Right renal cortex interstitium (tissue), 3 donors: ENCODE measurements at regions not wholly inside any gene's neighbourhood (a gene's known extent, or its start where the extent isn't known, plus 50 kb on each side); places are given as distances from the start of the nearest gene placed in this dataset.
"Not testable (repeated sequence)": the region's sequence is repeated elsewhere in the genome, so short reads cannot be mapped to it uniquely, and the experiment has no call there.

ENCODE experiments used
- DNase-seq, 3 donors: peaks; one replicate each; pipeline ENCODE4 v3.0.0-alpha.2; 2013; ENCODE audit warnings: low read depth in 3 of 3, low spot score in 2 of 3

DNA sequence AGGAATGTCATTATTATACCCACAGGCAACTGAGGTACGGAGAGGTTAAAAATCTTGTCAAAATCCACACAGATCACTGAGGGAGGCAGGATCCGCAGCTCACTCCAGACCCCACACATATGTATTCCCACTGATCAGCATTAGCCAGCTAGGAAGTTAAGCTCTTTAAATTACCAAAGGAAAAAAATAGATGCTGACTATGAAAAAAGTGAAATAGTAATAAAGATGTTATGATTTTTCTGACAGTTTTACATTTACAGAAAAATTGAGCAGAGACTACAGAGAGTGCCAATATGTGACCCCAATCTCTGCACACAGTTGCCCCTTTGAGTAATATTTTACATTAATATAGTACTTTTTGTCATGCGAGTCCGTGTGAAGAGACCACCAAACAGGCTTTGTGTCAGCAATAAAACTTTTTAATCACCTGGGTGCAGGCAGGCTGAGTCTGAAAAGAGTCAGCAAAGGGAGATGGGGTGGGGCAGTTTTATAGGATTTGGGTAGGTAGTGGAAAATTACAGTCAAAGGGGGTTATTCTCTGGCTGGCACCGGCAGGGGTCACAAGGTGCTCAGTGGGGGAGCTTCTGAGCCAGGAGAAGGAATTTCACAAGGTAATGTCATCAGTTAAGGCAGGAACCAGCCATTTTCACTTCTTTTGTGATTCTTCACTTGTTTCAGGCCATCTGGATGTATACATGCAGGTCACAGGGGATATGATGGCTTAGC, 61.9 kb upstream of the NAA35 start:
- not testable (repeated sequence) for DNase-seq

DNA sequence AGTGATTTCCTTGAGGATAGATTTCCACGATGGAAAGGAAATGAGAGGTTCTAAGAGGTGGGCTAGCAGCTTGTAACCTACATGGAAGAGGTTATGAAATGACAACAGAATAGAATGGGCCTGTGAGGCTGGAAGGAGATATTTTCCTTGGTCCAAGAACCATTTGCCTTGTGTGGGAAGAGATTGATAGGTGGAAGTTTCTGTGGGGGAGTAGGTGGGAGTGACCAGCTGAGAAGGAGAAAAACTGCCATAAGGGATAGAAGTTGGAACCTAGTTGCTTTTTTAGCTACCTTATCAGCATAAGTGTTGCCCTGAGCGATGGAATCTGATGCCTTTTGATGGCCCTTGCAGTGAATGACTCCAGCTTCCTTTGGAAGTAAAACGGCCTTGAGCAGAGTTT, 60.4 kb upstream of the NAA35 start:
- DNase-seq: not testable (repeated sequence)

DNA sequence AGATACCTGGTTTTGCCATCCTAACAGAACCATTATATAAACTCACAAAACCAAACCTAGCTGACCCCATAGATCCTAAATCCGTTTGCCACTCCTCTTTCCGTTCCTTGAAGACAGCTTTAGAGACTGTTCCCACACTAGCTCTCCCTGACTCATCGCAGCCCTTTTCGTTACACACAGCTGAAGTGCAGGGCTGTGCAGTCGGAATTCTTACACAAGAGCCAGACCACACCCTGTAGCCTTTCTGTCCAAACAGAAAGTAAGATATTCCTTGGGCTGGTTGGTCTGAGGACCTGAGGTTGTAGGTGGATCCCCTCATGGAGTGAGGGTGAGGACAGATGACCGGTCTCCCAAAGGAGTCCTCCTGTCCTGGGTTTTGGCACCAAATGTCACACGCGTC, 56.7 kb upstream of the NAA35 start:
- no peak for DNase-seq

DNA sequence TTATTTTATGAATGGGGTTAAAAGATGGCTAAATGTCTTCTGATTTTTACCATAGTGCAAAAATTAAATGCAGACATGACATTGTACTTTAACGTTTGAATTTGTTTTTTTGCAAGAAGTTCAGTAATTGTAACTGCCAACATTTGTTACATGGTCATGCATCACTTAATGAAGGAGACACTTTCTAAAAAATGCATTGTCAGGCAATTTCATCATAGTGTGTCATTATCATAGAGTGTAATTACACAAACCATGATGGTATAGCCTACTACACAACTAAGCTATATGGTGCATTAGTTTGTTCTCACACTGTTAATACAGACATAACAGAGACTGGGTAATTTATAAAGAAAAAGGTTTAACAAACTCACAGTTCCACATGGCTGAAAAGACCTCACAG, 50.0 kb upstream of the NAA35 start:
- no peak for DNase-seq
